Panc1 (cell line): ENCODE measurements at regions not wholly inside any gene's neighbourhood (a gene's known extent, or its start where the extent isn't known, plus 50 kb on each side); places are given as distances from the start of the nearest gene placed in this dataset.

Experiments used
- ATAC-seq: fragments of 200-7000 bp; cut with Tn5 transposase; 2 replicates; pipeline ENCODE4 v1.9.1; 2020; ENCODE audit warnings: mild to moderate bottlenecking, moderate library complexity
- BruUV-seq: library from RNA; stranded (reverse); fragments of 400-500 nt; replicated peaks from 2 replicates; lab custom pipeline; 2021; lab: Mats Ljungman, UMichigan
- CTCF ChIA-PET: fragments of 300-600 bp; sonication (Branson Sonifier 250); formaldehyde crosslinking; loops from one replicate; lab custom pipeline; 2022; ENCODE audit warnings: antibody characterized with exemption; lab: Charles Lee
- POLR2A ChIA-PET: fragments of 300-600 bp; sonication (Branson Sonifier 250); formaldehyde crosslinking; loops from one replicate; lab custom pipeline; 2022; ENCODE audit warnings: antibody characterized with exemption; lab: Charles Lee
- DNase-seq: peaks from one replicate; pipeline ENCODE4 v3.0.0-alpha.2; 2010; ENCODE audit warnings: low read depth, low spot score
- H3K27ac ChIP-seq: 2 replicates; pipeline ENCODE4 v1.5.1; 2011; ENCODE audit warnings: mild to moderate bottlenecking, low read length, inconsistent platforms
- H3K27me3 ChIP-seq: fragments of 200-500 bp; sonication (Bioruptor generic); 2 replicates; pipeline ENCODE4 v1.6.0; 2014; ENCODE audit warnings: low read length, inconsistent platforms; ENCODE audit not compliant: control insufficient read depth, insufficient read depth
- H3K36me3 ChIP-seq: fragments of 200-500 bp; sonication (Bioruptor generic); 2 replicates; pipeline ENCODE4 v1.5.1; 2014; ENCODE audit warnings: inconsistent platforms, mild to moderate bottlenecking, low read length, moderate library complexity; ENCODE audit not compliant: control insufficient read depth, insufficient read depth
- H3K4me1 ChIP-seq: 2 replicates; pipeline ENCODE4 v1.5.1; 2011; ENCODE audit warnings: inconsistent platforms, mild to moderate bottlenecking, low read length, moderate library complexity; ENCODE audit not compliant: control insufficient read depth, insufficient read depth
- H3K4me3 ChIP-seq, 2 experiments: 2 replicates each; pipeline ENCODE4 v1.5.1; 2011 to 2012; ENCODE audit warnings: low read depth in 2 of 2, low read length in 2 of 2, mild to moderate bottlenecking in 2 of 2, inconsistent platforms in 1 of 2, moderate library complexity in 1 of 2
- H3K9me3 ChIP-seq: fragments of 200-500 bp; sonication (Bioruptor generic); 2 replicates; pipeline ENCODE4 v1.5.1; 2014; ENCODE audit warnings: low read depth, mild to moderate bottlenecking, inconsistent platforms, low read length, moderate library complexity; ENCODE audit not compliant: control insufficient read depth, insufficient read depth
- CTCF ChIP-seq: fragments of 450-650 bp; IDR thresholded peaks from 2 replicates; pipeline ENCODE4 v1.5.1; 2017; ENCODE audit warnings: mild to moderate bottlenecking
- POLR2AphosphoS5 ChIP-seq: IDR thresholded peaks from 2 replicates; pipeline ENCODE4 v1.6.1; 2012; ENCODE audit warnings: mild to moderate bottlenecking, low read depth, low read length, moderate library complexity
- REST ChIP-seq, 2 experiments: IDR thresholded peaks; 2 replicates each; pipeline ENCODE4 v1.6.1; 2011 to 2012; ENCODE audit warnings: low read depth in 2 of 2, control low read depth in 1 of 2, low read length in 1 of 2, mild to moderate bottlenecking in 1 of 2, moderate library complexity in 1 of 2; ENCODE audit not compliant: insufficient read depth in 1 of 2
- SIN3A ChIP-seq: IDR thresholded peaks from 2 replicates; pipeline ENCODE4 v1.6.1; 2012; ENCODE audit warnings: low read depth, mild to moderate bottlenecking, low read length, moderate library complexity, borderline replicate concordance; ENCODE audit not compliant: insufficient read depth
- TCF7L2 ChIP-seq: IDR thresholded peaks from 2 replicates; pipeline ENCODE4 v1.6.1; 2011; ENCODE audit warnings: mild to moderate bottlenecking, low read depth, low read length, inconsistent platforms
- in situ Hi-C: cut with HindIII; loops from 2 replicates; pipeline ENCODE4 v1.10.0; 2016; ENCODE audit warnings: low sequenced_read_pairs, low pct_unique_long_range_greater_than_20kb
- intact Hi-C: fragments of 100-400 bp; cut with micrococcal nuclease; formaldehyde crosslinking; loops from one replicate; pipeline ENCODE4 v1.10.0; 2022; ENCODE audit not compliant: unreplicated experiment

- no peaks in the 10 kb centered on the region for H3K36me3 ChIP-seq
- H3K4me3 ChIP-seq = no peak overlapping the region
- ATAC-seq = no peak
- intact Hi-C loops (no loop called here), in situ Hi-C loops (no loop called here)
- TF ChIP-seq TCF7L2 = no peak
- TF ChIP-seq CTCF = no peak
- TF ChIP-seq SIN3A = no peak
- TF ChIP-seq REST (IDR thresholded peaks at IDR 0.05; ENCODE audit: insufficient read depth in 1 of 2, low read depth in 2 of 2, low read length in 1 of 2) = no peak
- no peak for TF ChIP-seq POLR2AphosphoS5
- no peaks in the 10 kb centered on the region for H3K27me3 ChIP-seq
- DNase-seq = no peak
- no peaks in the 10 kb centered on the region for H3K4me1 ChIP-seq
- CTCF ChIA-PET = no interaction called here
- H3K27ac ChIP-seq = no peak overlapping the region
- H3K9me3 ChIP-seq = no peaks in the 10 kb centered on the region
- POLR2A ChIA-PET = no interaction called here
- no TSS peak for BruUV-seq
Measured at GRCh38 chr17:55564081-55564480, 52.8 kb upstream of the SMIM36 start.

GRCh38 chr17:55563363-55563762, 52.1 kb upstream of the SMIM36 start:
- no peak for ATAC-seq
- in situ Hi-C loops (no loop called here), intact Hi-C loops (no loop called here)
- TF ChIP-seq SIN3A = no peak
- TF ChIP-seq TCF7L2 = no peak
- Histone ChIP-seq H3K4me3 (no peak overlapping the region), H3K9me3 (no peaks in the 10 kb centered on the region), H3K27me3 (no peaks in the 10 kb centered on the region), H3K4me1 (no peaks in the 10 kb centered on the region), H3K27ac (no peak overlapping the region), H3K36me3 (no peaks in the 10 kb centered on the region)
- no TSS peak for BruUV-seq
- ChIA-PET POLR2A (no interaction called here), CTCF (no interaction called here)
- no peak for DNase-seq

GRCh38 chr17:55561973-55562495, 50.8 kb upstream of the SMIM36 start:
- no peak overlapping the region for H3K4me3 ChIP-seq
- no TSS peak for BruUV-seq
- in situ Hi-C loops = no loop called here
- CTCF ChIA-PET = no interaction called here
- no peaks in the 10 kb centered on the region for H3K9me3 ChIP-seq
- H3K4me1 ChIP-seq = no peaks in the 10 kb centered on the region
- TF ChIP-seq CTCF (no peak), TCF7L2 (no peak), SIN3A (no peak), POLR2AphosphoS5 (no peak), REST (IDR thresholded peaks at IDR 0.05; ENCODE audit: insufficient read depth in 1 of 2, low read depth in 2 of 2, low read length in 1 of 2) (no peak)
- DNase-seq = no peak
- POLR2A ChIA-PET = no interaction called here
- no peak for ATAC-seq
- H3K36me3 ChIP-seq = no peaks in the 10 kb centered on the region
- no peak overlapping the region for H3K27ac ChIP-seq
- intact Hi-C loops = no loop called here
- H3K27me3 ChIP-seq = no peaks in the 10 kb centered on the region
